ENCODE measurements at regions not wholly inside any gene's neighbourhood (a gene's known extent, or its start where the extent isn't known, plus 50 kb on each side); places are given as distances from the start of the nearest gene placed in this dataset.

GRCh38 chr2:21480162-21480561, 356.4 kb downstream of the TDRD15 start:
- TF ChIP-seq POLR2A (IDR thresholded peaks at IDR 0.05; ENCODE audit: low read depth, low read length) (no peak), CTCF (conservative IDR thresholded peaks at IDR 0.05; ENCODE audit: low read depth, low read length) (no peak), MAZ (IDR thresholded peaks at IDR 0.05; ENCODE audit: borderline replicate concordance, low read depth, low read length) (no peak), CHD1 (IDR thresholded peaks at IDR 0.05; ENCODE audit: low read depth, low read length) (no peak), CEBPB (IDR thresholded peaks at IDR 0.05; ENCODE audit: low read depth, low read length) (no peak), MAFK (IDR thresholded peaks at IDR 0.05; ENCODE audit: low read depth, low read length) (no peak), FOS (IDR thresholded peaks at IDR 0.05; ENCODE audit: low read depth, low read length) (no peak), RFX5 (IDR thresholded peaks at IDR 0.05; ENCODE audit: low read depth, low read length) (no peak), RAD21 (IDR thresholded peaks at IDR 0.05; ENCODE audit: low read length) (no peak), RCOR1 (IDR thresholded peaks at IDR 0.05; ENCODE audit: insufficient replicate concordance, low read length) (no peak)
- TF ChIP-seq, protein P1, sequence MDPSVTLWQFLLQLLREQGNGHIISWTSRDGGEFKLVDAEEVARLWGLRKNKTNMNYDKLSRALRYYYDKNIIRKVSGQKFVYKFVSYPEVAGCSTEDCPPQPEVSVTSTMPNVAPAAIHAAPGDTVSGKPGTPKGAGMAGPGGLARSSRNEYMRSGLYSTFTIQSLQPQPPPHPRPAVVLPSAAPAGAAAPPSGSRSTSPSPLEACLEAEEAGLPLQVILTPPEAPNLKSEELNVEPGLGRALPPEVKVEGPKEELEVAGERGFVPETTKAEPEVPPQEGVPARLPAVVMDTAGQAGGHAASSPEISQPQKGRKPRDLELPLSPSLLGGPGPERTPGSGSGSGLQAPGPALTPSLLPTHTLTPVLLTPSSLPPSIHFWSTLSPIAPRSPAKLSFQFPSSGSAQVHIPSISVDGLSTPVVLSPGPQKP (IDR thresholded peaks at IDR 0.05; ENCODE audit: borderline replicate concordance, low read depth, low read length), result no peak
- TF ChIP-seq, protein P2, sequence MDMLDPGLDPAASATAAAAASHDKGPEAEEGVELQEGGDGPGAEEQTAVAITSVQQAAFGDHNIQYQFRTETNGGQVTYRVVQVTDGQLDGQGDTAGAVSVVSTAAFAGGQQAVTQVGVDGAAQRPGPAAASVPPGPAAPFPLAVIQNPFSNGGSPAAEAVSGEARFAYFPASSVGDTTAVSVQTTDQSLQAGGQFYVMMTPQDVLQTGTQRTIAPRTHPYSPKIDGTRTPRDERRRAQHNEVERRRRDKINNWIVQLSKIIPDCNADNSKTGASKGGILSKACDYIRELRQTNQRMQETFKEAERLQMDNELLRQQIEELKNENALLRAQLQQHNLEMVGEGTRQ (IDR thresholded peaks at IDR 0.05; ENCODE audit: low read depth, low read length), result no peak

Measured in IMR-90 (cell line).